ENCODE measurements at regions not wholly inside any gene's neighbourhood (a gene's known extent, or its start where the extent isn't known, plus 50 kb on each side); places are given as distances from the start of the nearest gene placed in this dataset.

DNA sequence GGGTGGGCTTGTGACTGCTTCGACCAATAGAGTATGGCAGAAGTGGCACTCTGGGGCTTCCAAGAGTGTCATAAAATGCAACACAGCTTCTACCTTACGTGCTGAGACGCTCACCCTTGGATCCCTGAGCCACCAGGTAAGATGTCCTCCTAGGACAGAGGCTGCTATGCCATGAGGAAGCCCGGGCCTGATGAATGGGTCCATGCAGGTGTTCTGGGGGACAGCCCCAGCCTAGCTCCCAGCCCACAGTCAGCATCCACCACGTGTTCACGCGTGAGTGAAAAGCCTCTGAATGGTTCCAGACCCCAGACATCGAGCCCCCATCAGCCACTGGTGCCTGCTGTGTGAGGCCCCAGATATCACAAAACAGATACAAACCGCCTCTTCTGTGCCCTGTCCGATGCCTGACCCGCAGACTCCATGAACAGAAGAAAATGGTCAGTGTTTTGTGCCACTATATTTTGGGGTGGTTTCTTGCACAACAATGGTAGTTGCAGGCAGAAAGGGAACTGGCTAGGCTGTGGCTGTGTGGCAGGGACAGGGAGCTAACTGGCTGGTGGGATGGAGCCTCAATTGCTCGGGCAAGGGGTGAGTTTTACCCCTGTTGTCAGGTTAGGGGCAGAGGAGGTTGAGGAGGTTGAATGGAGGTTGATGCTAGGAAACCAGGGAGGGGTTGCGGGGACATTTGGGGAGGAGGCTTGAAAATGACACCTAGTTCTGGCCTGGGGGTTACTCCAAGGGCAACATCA is 92.2 kb downstream of the LINGO1 start:
- no peak overlapping the region for H3K27ac ChIP-seq
- 83 to 100% methylated on average over 1 to 13 of the region's 13 CpGs for WGBS, 2 donors (ENCODE audit: low coverage in 1 of 2)
- no peaks in the 10 kb centered on the region for H3K27me3 ChIP-seq
- in situ Hi-C loops (cut with MboI; ENCODE audit: low pct_ligation_motif_present in 1 of 4, low pct_unique_long_range_greater_than_20kb in 1 of 4, low sequenced_read_pairs in 3 of 4), result no loop called here
- H3K4me1 ChIP-seq, result peaks cover 6 to 20% (median 10%) of the 10 kb centered on the region in 4 donors
- H3K36me3 ChIP-seq, result no peaks in the 10 kb centered on the region
- intact Hi-C loops (cut with DNase I; ENCODE audit: low total_unique reads), result loop anchor here (5.0 kb wide), 1 partner anchor 423 kb away; no protein-coding TSS in a partner anchor
- no peak overlapping the region for H3K4me3 ChIP-seq
- H3K9me3 ChIP-seq, result no peaks in the 10 kb centered on the region
- TF ChIP-seq POLR2A (IDR thresholded peaks at IDR 0.05) (no peak), EP300 (IDR thresholded peaks at IDR 0.05; ENCODE audit: low read depth) (no peak), POLR2AphosphoS5 (IDR thresholded peaks at IDR 0.05) (no peak)
- TF ChIP-seq, protein P1, sequence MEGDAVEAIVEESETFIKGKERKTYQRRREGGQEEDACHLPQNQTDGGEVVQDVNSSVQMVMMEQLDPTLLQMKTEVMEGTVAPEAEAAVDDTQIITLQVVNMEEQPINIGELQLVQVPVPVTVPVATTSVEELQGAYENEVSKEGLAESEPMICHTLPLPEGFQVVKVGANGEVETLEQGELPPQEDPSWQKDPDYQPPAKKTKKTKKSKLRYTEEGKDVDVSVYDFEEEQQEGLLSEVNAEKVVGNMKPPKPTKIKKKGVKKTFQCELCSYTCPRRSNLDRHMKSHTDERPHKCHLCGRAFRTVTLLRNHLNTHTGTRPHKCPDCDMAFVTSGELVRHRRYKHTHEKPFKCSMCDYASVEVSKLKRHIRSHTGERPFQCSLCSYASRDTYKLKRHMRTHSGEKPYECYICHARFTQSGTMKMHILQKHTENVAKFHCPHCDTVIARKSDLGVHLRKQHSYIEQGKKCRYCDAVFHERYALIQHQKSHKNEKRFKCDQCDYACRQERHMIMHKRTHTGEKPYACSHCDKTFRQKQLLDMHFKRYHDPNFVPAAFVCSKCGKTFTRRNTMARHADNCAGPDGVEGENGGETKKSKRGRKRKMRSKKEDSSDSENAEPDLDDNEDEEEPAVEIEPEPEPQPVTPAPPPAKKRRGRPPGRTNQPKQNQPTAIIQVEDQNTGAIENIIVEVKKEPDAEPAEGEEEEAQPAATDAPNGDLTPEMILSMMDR (IDR thresholded peaks at IDR 0.05), result no peak
- no peak for DNase-seq

DNA sequence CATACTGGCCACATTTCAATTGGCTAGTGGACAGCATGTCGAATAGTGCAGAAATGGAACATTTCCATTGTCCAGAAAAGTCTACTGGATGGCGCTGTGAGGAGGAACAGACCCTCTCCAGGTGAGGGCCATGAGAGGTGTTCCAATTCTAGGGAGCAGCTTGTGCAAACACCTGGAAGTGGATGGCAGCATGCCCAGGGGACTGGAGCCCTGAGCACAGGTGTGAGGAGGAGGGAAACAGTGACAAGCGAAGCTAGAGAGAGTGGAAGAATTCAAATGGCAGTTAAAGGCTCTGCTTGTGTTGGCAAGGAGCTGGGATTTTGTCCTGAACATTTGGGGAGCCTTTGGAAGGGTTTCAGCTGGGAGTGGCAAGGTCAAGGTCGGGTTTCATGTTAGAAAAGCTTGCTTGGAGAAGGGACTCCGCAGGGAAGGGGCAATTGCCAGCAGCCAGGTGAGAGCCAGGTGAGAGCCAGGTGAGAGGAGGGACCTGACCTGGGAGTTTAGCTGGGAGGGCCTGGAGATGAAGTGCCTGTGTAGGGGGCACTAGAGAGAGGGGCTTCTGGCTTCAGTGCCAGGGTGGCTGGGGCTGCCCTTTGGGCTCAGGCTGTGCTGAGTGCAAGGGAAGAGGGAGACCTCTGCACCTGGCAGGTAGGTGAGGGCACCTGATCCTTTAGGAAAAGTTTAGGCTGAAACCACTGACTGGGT is 93.8 kb downstream of the LINGO1 start:
- 53 to 57% methylated on average over 3 to 5 of the region's 5 CpGs for WGBS, 2 donors (ENCODE audit: low coverage in 1 of 2)
- no peak overlapping the region for H3K27ac ChIP-seq
- in situ Hi-C loops (cut with MboI; ENCODE audit: low pct_ligation_motif_present in 1 of 4, low pct_unique_long_range_greater_than_20kb in 1 of 4, low sequenced_read_pairs in 3 of 4), result no loop called here
- peak; percentile 57 for DNase-seq
- H3K4me1 ChIP-seq, result peaks cover 6 to 17% (median 10%) of the 10 kb centered on the region in 4 donors
- no peaks in the 10 kb centered on the region for H3K9me3 ChIP-seq
- TF ChIP-seq POLR2AphosphoS5 (IDR thresholded peaks at IDR 0.05) (no peak), POLR2A (IDR thresholded peaks at IDR 0.05) (no peak), EP300 (IDR thresholded peaks at IDR 0.05; ENCODE audit: low read depth) (no peak)
- TF ChIP-seq, protein P1 (IDR thresholded peaks at IDR 0.05), result no peak
- intact Hi-C loops (cut with DNase I; ENCODE audit: low total_unique reads), result no loop called here
- no peaks in the 10 kb centered on the region for H3K27me3 ChIP-seq
- no peaks in the 10 kb centered on the region for H3K36me3 ChIP-seq
- H3K4me3 ChIP-seq, result no peak overlapping the region

DNA sequence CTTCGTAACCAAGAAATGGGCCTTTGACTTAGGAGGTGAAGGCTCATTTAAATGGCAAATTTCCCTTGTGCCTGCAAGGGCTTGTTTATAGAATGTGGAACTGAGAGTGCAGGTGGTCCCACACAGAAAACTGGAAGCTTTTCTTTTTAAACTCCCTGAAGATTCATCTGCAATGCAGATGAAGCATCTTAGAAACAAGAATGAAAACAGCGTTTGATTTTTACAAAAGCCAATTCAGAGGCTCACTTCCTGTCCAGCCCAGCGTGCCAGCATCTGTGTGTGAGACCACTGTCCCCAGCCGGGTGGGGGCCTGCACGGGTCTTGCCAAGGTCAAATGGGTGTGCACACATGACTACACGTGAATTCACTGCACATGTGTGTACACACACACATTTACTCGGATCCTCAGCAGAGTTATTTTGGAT is 94.7 kb downstream of the LINGO1 start:
- no peak overlapping the region for H3K4me3 ChIP-seq
- no peak for DNase-seq
- WGBS, 2 donors (ENCODE audit: low coverage in 1 of 2), result 54 to 100% methylated on average over 1 to 7 of the region's 7 CpGs
- intact Hi-C loops (cut with DNase I; ENCODE audit: low total_unique reads), result no loop called here
- no peaks in the 10 kb centered on the region for H3K9me3 ChIP-seq
- TF ChIP-seq EP300 (IDR thresholded peaks at IDR 0.05; ENCODE audit: low read depth) (no peak), POLR2AphosphoS5 (IDR thresholded peaks at IDR 0.05) (no peak)
- TF ChIP-seq, protein P1 (IDR thresholded peaks at IDR 0.05), result no peak
- H3K36me3 ChIP-seq, result no peaks in the 10 kb centered on the region
- no peaks in the 10 kb centered on the region for H3K27me3 ChIP-seq
- in situ Hi-C loops (cut with MboI; ENCODE audit: low pct_ligation_motif_present in 1 of 4, low pct_unique_long_range_greater_than_20kb in 1 of 4, low sequenced_read_pairs in 3 of 4), result no loop called here
- H3K27ac ChIP-seq, result peak overlapping the region in 1 of 4 donors; percentile 0
- H3K4me1 ChIP-seq, result peaks cover 3 to 9% (median 4%) of the 10 kb centered on the region in 4 donors

DNA sequence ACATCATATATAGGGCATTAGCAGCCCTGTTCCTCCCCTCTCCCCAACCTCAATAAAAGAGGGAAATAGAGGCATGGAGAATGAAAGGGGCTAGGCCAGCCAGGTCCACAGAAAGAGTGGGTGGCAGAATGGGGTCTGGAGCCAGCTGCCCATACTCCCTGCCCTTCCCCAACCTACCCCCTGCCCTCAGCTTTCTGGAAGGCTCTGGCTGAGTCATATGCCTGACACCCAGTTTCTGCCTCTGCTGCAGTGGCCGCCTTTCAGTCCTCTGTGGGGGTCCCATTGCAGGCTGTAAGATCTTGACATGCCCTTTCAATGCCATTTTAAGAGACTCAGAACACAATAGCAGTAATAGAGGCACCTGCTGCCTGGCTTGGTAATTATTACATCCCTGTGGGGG is 95.7 kb downstream of the LINGO1 start:
- Histone ChIP-seq H3K9me3 (no peaks in the 10 kb centered on the region), H3K4me3 (no peak overlapping the region), H3K36me3 (no peaks in the 10 kb centered on the region), H3K27me3 (no peaks in the 10 kb centered on the region), H3K4me1 (peaks cover 0 to 4% (median 2%) of the 10 kb centered on the region in 4 donors), H3K27ac (no peak overlapping the region)
- TF ChIP-seq POLR2A (IDR thresholded peaks at IDR 0.05), result no peak
- no peak for TF ChIP-seq EP300 (IDR thresholded peaks at IDR 0.05; ENCODE audit: low read depth)
- TF ChIP-seq, protein P1 (IDR thresholded peaks at IDR 0.05), result no peak
- no peak for TF ChIP-seq POLR2AphosphoS5 (IDR thresholded peaks at IDR 0.05)
- WGBS, 2 donors (ENCODE audit: low coverage in 1 of 2), result 94% methylated on average over 1 of the region's 1 CpG; no CpG with 5 or more reads in 1 of the 2 donors
- intact Hi-C loops (cut with DNase I; ENCODE audit: low total_unique reads), result no loop called here
- in situ Hi-C loops (cut with MboI; ENCODE audit: low pct_ligation_motif_present in 1 of 4, low pct_unique_long_range_greater_than_20kb in 1 of 4, low sequenced_read_pairs in 3 of 4), result no loop called here
- DNase-seq, result no peak
